Ramos (cell line): ENCODE measurements at regions not wholly inside any gene's neighbourhood (a gene's known extent, or its start where the extent isn't known, plus 50 kb on each side); places are given as distances from the start of the nearest gene placed in this dataset.

Source experiments
- in situ Hi-C: fragments of 300-500 bp; cut with MboI; formaldehyde crosslinking; loops from one replicate; pipeline ENCODE4 v1.14.3; 2022; ENCODE audit warnings: low sequenced_read_pairs; ENCODE audit not compliant: unreplicated experiment

GRCh38 chr14:51441001-51441400, 201.0 kb downstream of the TMX1 start:
- in situ Hi-C loops: no loop called here

DNA sequence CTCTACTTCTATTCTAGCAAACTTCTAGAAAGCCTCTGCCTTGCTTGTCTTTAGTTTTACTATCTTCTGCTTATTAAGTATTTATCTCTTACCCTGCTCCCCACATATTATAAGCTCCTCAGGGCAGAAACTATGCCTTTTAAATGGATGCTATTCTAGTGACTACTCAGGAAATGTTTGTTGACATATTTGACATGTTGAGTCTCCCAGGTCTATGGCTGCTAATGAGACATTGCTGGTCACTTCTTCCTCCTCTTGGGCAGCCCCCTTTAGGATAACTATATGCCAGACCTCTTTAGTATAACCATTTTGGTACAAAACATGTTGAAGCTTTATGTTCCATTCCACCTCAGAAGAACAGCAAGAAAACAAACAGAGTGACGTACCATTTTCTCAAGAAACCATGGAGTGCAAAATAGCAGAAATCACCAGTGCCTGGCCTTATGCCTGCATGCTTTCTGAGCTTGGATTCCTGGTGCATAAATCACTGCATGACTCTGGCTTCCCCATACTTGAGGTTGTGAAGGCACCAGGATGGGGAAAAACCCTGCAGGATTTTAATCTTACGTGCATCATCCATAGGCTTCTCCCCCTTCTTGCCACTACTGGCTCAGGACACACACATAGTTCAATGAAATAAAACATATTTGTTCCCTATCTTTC, 202.6 kb downstream of the TMX1 start:
- in situ Hi-C loops: no loop called here

DNA sequence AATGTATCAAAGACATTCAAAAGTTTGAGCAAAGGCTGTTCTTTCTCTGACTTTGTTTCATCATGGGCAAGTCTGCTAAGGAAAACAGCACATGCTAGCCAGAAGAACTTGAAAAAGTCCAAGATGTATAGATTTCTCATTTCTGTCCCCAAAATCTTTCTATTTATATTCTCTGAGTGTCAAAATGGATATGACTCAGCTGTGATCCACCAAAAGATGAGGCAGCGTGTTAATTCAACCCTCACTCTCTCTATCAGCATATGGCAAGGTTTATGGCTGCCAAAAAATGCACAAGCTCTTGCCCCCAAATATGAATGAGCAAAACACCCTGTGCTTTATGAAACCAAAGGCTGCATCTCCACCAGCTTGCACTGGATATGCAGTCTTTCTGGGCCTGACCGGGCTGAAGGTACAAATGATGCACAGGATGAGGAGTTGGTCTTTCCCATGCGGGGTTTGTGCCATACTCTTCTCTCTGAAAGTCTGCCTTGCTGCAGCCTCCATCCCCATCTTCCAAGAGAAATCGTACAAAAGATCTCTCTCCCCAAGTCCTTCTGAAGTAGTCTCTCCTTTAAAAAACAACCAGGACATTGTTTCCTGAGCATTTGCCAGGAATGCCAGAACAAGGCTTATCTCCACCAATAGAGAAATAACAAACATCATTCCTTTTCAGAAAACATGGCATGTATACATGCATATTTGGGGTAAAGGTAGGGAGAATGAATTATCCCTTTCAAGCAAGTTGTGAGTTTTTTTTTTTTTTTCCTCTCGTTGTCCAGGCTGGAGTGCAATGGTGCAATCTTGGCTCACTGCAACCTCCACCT, 203.4 kb downstream of the TMX1 start:
- in situ Hi-C loops: no loop called here

GRCh38 chr14:51444353-51445000, 204.4 kb downstream of the TMX1 start:
- in situ Hi-C loops: no loop called here

DNA sequence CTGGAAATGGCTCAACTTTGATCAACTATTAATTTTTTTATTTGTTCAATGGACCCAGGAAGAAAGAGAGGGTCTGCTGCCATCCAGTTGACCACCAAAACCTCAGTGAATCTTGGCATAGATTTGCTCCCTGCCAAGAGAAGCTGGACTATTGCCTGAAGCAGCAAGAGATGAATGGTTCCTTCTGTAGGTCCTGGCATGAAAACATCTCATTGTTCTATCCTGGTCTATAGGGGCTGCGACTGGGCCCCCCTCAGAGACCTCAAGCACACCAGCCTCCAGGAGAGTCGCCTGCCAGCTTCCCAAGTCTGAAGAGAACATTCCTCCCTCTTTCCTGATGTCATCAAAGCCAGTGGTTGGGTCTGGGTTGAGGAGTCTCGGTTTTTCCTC, 204.9 kb downstream of the TMX1 start:
- in situ Hi-C loops: no loop called here

DNA sequence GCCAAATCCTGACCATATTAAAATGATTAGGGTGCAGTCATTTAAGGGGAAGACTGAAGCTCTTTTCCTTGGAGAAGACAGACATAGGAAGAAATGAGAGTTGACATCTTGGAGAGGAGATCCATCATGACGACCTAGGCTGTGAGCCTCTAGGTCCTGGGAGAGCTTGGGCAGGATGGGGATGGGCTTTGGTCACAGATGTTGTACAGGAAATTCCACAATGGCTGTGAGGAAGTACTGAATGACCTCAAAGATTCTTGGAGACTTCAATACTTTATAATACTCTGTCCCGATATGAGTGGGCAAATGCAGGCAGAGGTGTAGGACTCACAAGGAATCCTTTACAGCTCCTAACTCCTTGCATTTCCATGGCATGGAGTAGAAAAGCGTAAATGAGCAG, 204.9 kb upstream of the FRMD6 start:
- in situ Hi-C loops: no loop called here

DNA sequence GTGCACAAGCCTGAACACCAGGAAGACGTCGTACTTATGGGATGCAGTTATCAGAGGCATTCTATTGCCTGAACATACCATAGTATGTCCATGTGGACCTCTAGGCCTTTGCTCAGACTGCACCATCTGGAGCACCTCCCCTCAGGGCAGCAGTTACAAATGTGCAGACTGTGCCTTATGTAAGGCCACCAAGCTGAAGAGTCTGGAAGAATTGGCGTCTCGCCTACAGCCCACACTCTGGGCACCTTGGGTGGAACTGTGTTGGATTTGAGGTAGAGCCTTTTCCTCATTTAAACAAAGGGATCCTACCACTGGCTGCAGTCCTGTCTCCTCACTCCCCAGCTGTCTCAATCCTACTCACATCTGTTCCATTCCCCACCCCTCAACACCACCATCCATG, 204.3 kb upstream of the FRMD6 start:
- in situ Hi-C loops: no loop called here

DNA sequence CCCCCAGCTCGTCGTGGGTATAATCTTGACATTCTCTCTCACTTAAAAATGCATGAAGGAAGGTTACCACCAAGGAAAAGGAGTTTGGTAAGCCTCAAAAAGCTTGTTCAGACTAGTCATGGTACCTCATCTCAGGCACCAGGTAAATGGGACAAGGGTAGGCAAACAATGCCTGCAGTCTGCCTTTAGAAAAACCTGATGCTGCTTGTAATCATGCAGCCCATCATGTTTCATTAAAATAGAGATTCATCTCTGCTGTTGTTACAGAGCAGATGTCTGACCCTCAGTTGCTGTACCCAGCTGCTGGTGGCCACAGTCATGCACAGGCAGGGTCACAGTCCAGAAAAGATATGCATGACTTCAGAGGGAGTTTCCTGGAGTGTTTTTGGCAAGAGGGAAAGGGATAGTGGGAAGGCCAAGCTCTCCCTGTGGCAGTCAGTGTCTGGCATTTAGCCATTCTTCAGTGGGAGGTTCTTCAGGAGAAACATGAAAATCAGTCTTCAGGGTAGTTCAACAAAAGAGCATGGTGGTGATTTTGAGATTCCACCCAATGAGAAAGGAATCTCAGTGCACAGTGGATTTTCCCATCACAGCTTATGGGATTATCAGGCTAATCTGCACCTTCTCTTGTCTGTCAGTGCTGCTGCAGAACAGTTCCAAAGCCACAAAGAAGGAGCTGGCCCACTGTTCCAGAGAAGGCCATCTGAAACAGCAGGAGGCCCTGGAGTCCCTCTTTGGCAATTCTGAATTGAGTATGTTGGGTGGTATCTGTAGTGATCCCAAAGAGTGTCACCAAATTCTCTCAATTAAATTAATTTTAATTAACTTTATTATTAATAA, 202.7 kb upstream of the FRMD6 start:
- in situ Hi-C loops: no loop called here

DNA sequence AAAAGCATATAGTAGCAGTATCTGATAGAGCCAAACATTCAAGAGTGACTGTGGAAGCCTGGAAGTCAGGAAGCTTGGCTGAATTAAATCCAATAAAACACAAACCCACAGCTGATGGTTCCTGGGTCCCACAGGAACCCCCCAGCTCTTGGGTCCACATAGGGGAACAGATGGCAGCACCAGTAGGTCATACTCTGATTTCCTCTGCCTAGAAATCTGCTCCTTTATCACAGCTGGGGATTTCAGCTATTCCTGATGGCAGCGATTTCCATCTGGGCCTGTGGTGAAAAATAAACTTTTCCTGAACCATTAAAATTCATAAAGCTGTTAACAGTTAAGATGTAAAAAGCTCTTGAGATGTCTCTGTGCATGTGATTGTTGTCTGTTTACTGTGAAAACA, 202.0 kb upstream of the FRMD6 start:
- in situ Hi-C loops: no loop called here

DNA sequence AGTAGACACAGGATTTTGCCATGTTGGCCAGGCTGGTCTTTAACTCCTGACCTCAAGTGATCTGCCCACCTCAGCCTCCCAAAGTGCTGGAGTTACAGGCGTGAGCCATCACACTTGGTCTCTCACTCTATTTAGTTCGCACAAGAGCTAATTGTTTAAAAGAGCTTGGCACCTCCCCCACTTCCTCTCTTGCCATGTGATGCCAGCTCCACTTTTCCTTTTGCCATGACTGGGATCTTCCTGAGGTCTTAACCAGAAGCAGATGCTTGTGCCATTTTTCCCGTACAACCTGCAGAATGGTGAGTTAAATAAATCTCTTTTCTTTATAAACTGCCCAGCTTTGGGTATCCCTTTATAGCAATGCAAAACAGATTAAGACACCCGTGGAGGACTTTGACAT, 200.1 kb upstream of the FRMD6 start:
- in situ Hi-C loops: no loop called here

- in situ Hi-C loops: no loop called here
Observed at GRCh38 chr14:51453869-51454268, 197.8 kb upstream of the FRMD6 start.

DNA sequence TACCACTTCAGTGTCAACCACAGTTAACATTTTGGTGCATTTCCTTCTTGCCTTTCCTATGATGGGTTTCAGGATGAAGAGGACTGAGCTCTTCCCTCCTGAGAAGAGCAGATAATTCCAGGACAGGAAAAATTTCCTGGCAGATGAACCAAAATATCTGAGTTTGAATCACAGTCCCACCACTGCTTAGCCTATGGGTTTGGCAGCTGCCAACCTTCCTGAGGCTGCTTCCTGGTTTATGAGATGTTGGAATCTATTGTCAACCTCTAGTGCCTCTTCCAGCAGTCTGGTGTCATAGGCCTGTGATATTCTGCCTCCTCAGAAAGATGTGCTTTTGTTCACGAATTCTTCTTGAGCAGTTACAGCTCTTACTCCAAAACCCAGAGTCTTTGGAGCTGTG, 197.4 kb upstream of the FRMD6 start:
- in situ Hi-C loops: no loop called here

- in situ Hi-C loops: no loop called here
Observed at GRCh38 chr14:51455041-51455835, 196.5 kb upstream of the FRMD6 start.

- in situ Hi-C loops: no loop called here
Observed at GRCh38 chr14:51457843-51458562, 193.7 kb upstream of the FRMD6 start.

DNA sequence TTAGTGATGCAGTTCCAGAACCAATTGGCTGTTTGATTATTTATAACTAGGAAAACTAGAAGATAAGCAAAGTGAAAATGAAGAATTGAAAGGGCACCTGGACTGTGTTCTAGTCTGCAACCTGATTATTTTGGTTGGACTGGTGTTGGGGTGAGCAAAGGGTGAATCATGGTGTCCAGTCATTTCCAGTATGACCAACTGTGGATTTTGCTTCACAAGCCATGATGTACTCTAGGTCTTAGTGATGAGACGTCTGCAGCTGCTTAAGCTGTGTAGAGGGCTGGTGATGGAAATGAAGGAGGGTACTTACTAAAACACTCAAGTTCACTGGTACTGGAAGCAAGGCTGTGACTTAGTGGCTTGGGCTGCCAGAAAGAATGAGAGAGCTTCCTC, 193.2 kb upstream of the FRMD6 start:
- in situ Hi-C loops: no loop called here

GRCh38 chr14:51460011-51460410, 191.7 kb upstream of the FRMD6 start:
- in situ Hi-C loops: no loop called here

DNA sequence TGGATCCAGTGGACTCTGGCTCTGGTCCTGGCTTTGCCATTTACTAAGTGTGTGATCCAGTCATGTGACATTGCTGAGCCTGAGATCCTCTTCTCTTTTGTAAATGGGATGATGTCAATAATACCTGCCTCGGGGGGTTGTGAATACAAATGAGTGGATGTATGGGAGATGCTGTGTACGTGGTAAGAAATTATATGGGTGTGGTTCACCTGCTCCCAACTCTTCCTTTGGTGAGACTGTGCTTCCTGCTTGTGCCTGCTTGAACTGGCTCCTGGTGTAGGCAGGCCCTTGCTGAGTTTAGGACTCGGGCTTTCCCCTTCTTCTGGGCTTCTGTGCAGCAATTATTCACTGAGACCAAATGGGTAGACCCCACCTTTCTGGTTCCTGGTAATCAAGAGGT, 189.5 kb upstream of the FRMD6 start:
- in situ Hi-C loops: no loop called here

DNA sequence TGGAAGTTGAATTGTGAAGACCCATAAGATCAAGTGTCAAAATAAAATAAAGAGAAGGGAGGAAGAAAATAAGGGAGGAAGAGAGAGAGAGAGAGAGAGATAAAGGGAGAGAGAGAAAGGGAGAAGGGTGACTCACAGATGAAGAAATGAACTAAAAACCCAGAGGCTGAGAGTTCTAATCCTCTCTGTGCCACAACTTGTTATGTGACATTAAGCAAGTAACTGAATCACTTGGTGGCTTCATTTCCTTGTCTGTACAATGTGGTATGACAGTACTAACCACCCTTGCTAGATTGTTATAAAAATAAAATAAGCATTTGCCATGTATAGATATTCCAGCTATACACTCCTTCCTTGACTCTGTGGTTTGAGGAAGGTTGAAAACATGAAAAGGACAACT, 189.0 kb upstream of the FRMD6 start:
- in situ Hi-C loops: no loop called here

GRCh38 chr14:51463461-51463860, 188.2 kb upstream of the FRMD6 start:
- in situ Hi-C loops: no loop called here
